Activated CD8-positive, alpha-beta T cell treated with anti-CD3 and anti-CD28 coated beads for 36 hours (primary cell): ENCODE measurements at regions not wholly inside any gene's neighbourhood (a gene's known extent, or its start where the extent isn't known, plus 50 kb on each side); places are given as distances from the start of the nearest gene placed in this dataset.

ENCODE experiments used
- ATAC-seq: fragments of 200-7000 bp; cut with Tn5 transposase; one replicate; pipeline ENCODE4 v1.10.0; 2021; ENCODE audit warnings: mild to moderate bottlenecking, moderate library complexity
- CTCF ChIA-PET: fragments of 350-600 bp; sonication (Branson Sonifier 250); formaldehyde crosslinking; loops from one replicate; lab custom pipeline; 2021; ENCODE audit warnings: antibody characterized with exemption; lab: Charles Lee
- POLR2A ChIA-PET: fragments of 350-600 bp; sonication (Branson Sonifier 250); formaldehyde crosslinking; loops from one replicate; lab custom pipeline; 2021; ENCODE audit warnings: antibody characterized with exemption; lab: Charles Lee
- DNase-seq: peaks from one replicate; pipeline ENCODE4 v3.0.0-alpha.2; 2020
- H3K27ac Mint-ChIP-seq: one replicate; pipeline ENCODE4 v1.8.0; 2021; ENCODE audit warnings: mild to moderate bottlenecking, mixed read lengths
- H3K27me3 Mint-ChIP-seq: one replicate; pipeline ENCODE4 v1.8.0; 2021; ENCODE audit warnings: mixed read lengths
- H3K36me3 Mint-ChIP-seq: one replicate; pipeline ENCODE4 v1.8.0; 2021; ENCODE audit warnings: low read depth, mixed read lengths
- H3K4me1 Mint-ChIP-seq: one replicate; pipeline ENCODE4 v1.8.0; 2021; ENCODE audit warnings: low read depth, mixed read lengths
- H3K4me3 Mint-ChIP-seq: one replicate; pipeline ENCODE4 v1.8.0; 2021; ENCODE audit warnings: mild to moderate bottlenecking, moderate library complexity, mixed read lengths
- H3K9me3 Mint-ChIP-seq: one replicate; pipeline ENCODE4 v1.8.0; 2021; ENCODE audit warnings: mixed read lengths
- intact Hi-C: fragments of 100-400 bp; cut with micrococcal nuclease; formaldehyde crosslinking; loops from one replicate; pipeline ENCODE4 v1.10.0; 2022
- TF ChIP-seq, protein P1 (sequence below): fragments of 200-600 bp; IDR thresholded peaks from one replicate; pipeline ENCODE4 v1.8.0; 2022; ENCODE audit warnings: antibody characterized with exemption, mild to moderate bottlenecking

- no peaks in the 10 kb centered on the region for H3K36me3 Mint-ChIP-seq
- intact Hi-C loops: no loop called here
- H3K27ac Mint-ChIP-seq: no peak overlapping the region
- ChIA-PET CTCF (no interaction called here), POLR2A (no interaction called here)
- DNase-seq: no peak
- TF ChIP-seq, protein P1, sequence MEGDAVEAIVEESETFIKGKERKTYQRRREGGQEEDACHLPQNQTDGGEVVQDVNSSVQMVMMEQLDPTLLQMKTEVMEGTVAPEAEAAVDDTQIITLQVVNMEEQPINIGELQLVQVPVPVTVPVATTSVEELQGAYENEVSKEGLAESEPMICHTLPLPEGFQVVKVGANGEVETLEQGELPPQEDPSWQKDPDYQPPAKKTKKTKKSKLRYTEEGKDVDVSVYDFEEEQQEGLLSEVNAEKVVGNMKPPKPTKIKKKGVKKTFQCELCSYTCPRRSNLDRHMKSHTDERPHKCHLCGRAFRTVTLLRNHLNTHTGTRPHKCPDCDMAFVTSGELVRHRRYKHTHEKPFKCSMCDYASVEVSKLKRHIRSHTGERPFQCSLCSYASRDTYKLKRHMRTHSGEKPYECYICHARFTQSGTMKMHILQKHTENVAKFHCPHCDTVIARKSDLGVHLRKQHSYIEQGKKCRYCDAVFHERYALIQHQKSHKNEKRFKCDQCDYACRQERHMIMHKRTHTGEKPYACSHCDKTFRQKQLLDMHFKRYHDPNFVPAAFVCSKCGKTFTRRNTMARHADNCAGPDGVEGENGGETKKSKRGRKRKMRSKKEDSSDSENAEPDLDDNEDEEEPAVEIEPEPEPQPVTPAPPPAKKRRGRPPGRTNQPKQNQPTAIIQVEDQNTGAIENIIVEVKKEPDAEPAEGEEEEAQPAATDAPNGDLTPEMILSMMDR: no peak
- ATAC-seq: no peak
- no peaks in the 10 kb centered on the region for H3K4me1 Mint-ChIP-seq
- H3K27me3 Mint-ChIP-seq: no peaks in the 10 kb centered on the region
- H3K4me3 Mint-ChIP-seq: no peak overlapping the region
- H3K9me3 Mint-ChIP-seq: peaks cover 12% of the 10 kb centered on the region
These were observed 245.0 kb upstream of the SORCS1 start for GRCh38 chr10:107409522-107409921.

DNA sequence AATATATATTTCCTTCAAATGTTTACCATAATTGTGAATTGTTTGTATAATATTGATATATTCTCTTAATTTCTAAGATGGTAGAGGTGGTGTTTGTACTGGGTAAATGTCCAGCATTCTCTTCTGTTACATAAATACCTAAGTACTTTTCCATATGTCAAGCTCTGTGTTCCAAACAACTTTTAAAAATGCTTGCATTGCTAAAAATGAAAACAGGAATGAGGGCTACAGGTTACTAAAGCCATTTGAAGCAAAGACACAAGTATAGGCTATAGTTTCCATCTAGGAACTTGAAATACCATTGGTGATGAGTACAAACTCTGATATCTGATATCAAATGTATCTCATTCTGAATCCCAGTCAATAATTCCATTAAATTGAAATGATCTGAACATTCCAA, 233.6 kb upstream of the SORCS1 start:
- Mint-ChIP-seq H3K27ac (no peak overlapping the region), H3K9me3 (peaks cover 8% of the 10 kb centered on the region), H3K27me3 (no peaks in the 10 kb centered on the region), H3K4me1 (no peaks in the 10 kb centered on the region), H3K4me3 (no peak overlapping the region), H3K36me3 (no peaks in the 10 kb centered on the region)
- intact Hi-C loops: no loop called here
- CTCF ChIA-PET: no interaction called here
- POLR2A ChIA-PET: no interaction called here
- ATAC-seq: no peak
- TF ChIP-seq, protein P1: no peak
- no peak for DNase-seq

DNA sequence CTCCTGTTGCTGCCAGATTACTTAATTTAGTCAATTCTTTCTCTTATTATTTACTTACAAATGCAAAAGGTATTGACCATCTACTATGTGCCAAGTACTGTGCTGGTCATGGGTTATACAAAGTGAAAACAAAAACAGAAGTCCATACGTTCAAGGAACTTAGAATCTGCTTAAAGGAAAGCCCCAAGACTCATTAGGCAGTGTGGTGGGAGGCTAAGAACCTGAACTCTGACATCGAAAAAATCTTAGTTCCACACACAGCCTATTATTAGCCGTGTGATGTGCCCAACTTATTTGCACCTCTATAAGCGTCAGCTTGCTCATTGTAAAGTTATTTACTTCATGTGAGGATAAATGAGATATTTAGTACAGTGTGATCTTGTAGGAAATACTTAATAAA, 227.4 kb upstream of the SORCS1 start:
- TF ChIP-seq, protein P1: no peak
- no peaks in the 10 kb centered on the region for H3K36me3 Mint-ChIP-seq
- ATAC-seq (no peak), DNase-seq (no peak)
- ChIA-PET CTCF (no interaction called here), POLR2A (no interaction called here)
- H3K9me3 Mint-ChIP-seq: peaks cover 7% of the 10 kb centered on the region
- intact Hi-C loops: no loop called here
- H3K4me3 Mint-ChIP-seq: no peak overlapping the region
- H3K4me1 Mint-ChIP-seq: no peaks in the 10 kb centered on the region
- H3K27ac Mint-ChIP-seq: no peak overlapping the region
- H3K27me3 Mint-ChIP-seq: no peaks in the 10 kb centered on the region

GRCh38 chr10:107390563-107390962, 226.1 kb upstream of the SORCS1 start:
- Mint-ChIP-seq H3K4me3 (no peak overlapping the region), H3K4me1 (no peaks in the 10 kb centered on the region), H3K27me3 (no peaks in the 10 kb centered on the region), H3K36me3 (no peaks in the 10 kb centered on the region), H3K9me3 (peaks cover under 1% of the 10 kb centered on the region), H3K27ac (no peak overlapping the region)
- TF ChIP-seq, protein P1: no peak
- POLR2A ChIA-PET: no interaction called here
- DNase-seq: no peak
- intact Hi-C loops: no loop called here
- no peak for ATAC-seq
- CTCF ChIA-PET: no interaction called here

DNA sequence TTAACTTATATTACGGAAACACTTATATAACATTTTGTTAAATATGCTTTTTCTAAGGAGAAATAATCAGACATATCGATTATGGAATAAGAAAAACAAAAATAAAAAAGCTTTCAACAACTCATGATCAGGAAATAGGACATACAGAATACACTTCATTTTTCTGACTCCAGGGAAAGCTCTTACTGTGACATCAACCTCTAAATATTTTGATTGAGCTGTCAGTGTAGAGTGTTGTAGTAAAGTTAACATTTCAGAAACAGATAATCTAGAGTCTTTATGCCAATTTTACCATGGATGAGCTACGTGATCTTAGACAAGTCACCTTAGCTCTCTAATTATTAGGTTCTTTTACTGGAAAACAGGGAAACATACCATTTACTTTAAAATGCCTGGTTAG, 218.9 kb upstream of the SORCS1 start:
- H3K4me3 Mint-ChIP-seq: no peak overlapping the region
- ChIA-PET CTCF (interaction anchor here (0.7 kb wide), 1 partner anchor 766 kb away, joined by 3 read pairs; no protein-coding TSS in a partner anchor), POLR2A (no interaction called here)
- DNase-seq (no peak), ATAC-seq (no peak)
- H3K9me3 Mint-ChIP-seq: peaks cover 1% of the 10 kb centered on the region
- TF ChIP-seq, protein P1: no peak
- no peak overlapping the region for H3K27ac Mint-ChIP-seq
- H3K36me3 Mint-ChIP-seq: no peaks in the 10 kb centered on the region
- intact Hi-C loops: no loop called here
- no peaks in the 10 kb centered on the region for H3K27me3 Mint-ChIP-seq
- H3K4me1 Mint-ChIP-seq: no peaks in the 10 kb centered on the region
